SKM-1 treated with dmso at 0.1 percent for 144 hours (cell line): ENCODE measurements at regions not wholly inside any gene's neighbourhood (a gene's known extent, or its start where the extent isn't known, plus 50 kb on each side); places are given as distances from the start of the nearest gene placed in this dataset.
"Not testable (repeated sequence)": the region's sequence is repeated elsewhere in the genome, so short reads cannot be mapped to it uniquely, and the experiment has no call there.

Experiments used
- DNase-seq: peaks from one replicate; lab custom pipeline; 2025; ENCODE audit not compliant: unreplicated experiment; lab: John Stamatoyannopoulos, UW

DNA sequence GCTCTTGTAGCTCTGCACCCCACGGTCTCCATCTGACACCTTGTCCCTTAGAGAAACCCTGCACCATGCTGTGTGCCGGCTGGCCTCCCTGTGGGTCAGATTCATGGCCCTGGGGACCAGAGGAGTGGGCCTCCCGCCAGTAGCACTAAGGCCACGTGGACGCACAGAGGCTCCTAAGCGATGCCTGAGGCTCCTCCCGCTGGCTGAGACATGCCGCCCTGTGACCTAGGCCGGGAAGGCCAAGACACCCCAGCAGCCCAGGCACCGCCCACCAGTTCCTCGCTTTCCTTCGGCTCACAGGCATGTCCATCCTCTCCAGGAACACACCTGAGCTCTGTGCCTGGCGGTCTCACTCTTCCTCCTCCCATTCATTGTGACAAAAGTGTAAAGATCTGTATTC is 311.0 kb downstream of the THBS2 start:
- no peak for DNase-seq

DNA sequence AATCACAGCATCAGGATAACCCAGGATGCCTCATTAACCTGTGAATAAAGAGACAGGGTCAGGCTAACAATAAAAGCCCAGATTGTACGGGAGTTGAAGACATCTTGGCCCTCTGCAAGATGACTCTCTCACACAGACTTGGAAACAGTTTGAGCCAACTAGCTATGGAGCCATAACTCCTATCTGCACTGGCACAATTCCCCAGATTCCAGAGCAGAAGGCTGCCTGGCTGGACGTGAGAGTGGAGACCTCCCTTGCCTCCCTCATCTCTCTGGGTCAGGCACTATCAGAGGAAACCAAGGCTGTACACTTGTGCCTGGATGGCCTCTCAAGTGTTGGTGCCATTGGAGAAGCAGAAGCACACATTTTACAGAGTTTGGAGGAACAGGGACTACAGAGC is 312.6 kb downstream of the THBS2 start:
- no peak for DNase-seq

DNA sequence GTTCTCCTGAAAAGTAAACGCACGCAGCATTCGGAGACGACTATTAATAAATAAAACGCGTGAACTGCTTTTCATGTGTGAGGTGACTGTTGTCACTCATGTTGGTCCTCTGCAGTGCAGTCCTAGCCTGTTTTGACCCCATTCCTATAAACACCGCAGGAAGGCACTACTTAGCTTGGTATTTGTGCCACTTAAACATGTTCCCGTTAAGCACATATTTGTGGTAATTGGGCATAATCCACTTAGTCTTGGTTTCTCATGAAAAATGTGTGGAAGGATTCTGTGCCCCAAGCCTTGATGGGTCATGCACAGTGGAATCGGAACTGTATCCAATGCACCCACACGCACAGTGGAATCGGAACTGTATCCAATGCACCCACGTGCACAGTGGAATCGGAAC is 313.9 kb downstream of the THBS2 start:
- DNase-seq, result no peak

DNA sequence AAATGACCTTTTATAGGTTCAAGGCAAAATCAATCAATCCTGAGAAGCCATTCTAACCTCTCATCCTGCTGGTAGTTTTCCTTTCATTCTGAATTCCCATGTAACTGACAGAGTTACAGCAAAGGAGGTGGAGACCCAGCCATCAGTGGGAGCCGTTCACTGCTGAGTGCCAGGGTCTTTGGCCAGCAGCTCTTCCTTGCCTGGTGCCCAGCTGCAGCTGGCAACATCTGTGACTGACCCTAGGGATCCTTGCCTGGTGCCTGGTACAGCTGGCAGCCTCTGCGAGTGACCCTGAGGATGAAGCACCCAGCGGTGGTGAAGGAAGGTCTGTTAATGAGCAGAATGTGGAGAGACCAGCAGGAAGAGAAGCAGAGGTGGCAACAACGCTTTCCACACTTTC is 314.6 kb downstream of the THBS2 start:
- no peak for DNase-seq

DNA sequence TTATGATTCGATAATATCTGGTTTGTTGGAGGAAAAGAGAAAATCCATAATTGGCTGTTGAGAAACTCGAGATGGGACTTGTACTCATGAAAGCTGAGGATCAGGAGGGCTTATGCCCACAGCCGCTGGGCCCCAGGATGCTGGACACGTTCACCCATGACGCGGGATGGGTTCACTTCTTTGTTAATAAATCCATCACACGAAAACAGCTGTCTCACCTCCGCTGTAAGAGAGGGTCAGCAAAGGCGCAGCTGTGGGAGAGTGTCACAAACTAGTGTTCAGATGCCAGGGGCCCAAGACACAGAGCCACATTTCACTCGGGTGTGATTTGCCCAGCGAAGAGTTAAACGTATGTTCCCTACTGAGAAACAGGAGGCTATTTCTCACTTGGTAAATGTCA is 315.1 kb downstream of the THBS2 start:
- no peak for DNase-seq

DNA sequence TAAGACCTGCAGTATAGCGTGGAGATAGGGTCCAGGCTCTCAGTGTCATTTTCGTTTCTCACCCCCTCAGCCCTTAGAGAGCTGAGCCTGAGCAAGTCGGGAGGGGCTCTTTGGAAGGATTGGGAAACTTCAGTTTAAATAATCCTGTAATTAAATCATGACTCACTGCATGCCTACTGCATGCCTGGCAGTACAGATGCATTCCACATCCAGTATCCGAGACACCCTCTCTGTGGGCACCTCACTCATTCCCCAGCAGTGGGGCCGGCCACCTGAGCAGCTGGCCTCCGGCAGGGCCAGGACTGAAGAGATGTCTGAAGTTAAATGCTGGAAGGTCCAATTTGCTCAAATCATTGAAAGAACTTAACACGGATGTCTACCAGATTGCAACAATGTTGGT is 316.6 kb downstream of the THBS2 start:
- DNase-seq, result no peak

DNA sequence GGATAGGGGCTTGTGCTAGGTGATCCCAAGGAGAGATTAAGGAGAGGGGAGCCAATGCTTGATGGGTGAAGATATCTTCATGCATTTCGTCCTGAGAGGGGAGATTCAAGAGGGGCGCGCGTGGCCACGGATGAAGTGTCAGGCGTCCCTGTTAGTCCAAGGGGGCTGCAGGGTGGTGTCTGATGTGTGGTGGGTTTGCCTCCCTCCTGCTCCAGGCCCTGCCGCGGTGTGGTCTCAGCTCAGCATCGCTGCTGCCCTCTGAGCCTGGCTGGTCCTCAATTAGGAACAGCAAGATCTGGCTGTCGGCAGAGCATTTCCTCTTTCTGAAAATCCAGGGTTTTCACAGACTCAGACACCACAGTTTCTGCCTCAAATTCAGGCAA is 318.0 kb downstream of the THBS2 start:
- no peak for DNase-seq

DNA sequence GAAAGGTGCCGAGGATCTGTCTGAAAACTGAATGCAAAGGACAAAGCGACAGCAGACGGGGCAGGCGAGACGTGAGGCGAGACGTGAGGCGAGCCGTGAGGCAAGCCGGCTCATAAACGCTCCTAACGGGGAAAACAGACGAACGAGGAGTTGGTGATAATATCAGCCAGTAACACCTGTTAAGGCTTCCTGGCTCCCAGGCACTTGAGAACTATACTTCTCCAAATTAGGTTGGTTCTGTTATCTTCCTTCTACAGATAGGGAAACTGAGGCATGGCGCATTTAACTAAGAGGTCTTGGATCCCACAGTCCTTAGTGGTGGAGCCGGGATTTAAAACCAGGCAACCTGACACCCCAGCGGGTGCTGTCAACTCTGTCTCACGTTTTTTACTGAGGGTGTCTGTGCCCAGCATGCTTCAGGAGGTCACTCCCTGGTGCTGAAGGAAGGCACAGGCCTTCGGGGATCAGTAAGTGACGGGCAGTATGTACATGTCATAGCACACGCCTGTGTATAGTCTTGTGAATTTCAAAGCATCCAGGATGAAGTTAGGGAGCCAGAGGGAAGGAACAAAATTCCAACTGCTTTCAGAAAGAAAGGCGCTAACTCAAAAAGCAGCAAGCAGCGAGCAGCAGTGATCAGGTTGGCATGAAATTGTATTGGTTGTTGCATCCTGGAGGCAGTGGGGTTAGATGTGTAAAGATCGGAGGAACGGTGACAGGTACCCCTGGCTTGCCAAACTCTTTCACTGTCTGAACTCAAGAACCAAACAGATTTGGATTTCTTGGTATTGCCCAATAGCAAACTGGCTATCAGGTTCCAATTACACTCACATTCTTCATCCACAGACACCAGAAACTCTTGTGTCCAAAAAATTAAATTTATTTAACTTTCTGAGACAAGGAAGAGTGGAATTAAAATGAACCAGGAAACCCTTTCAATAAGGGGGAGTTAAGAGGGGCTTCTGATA is 318.7 kb downstream of the THBS2 start:
- DNase-seq, result no peak

DNA sequence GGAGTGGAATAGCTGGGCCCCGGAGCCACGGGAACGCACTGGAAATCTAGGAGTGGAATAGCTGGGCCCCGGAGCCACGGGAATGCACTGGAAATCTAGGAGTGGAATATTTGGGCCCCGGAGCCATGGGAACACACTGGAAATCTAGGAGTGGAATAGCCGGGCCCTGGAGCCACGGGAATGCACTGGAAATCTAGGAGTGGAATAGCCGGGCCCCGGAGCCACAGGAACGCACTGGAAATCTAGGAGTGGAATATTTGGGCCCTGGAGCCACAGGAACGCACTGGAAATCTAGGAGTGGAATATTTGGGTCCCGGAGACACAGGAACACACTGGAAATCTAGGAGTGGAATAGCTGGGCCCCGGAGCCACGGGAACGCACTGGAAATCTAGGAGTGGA is 321.5 kb downstream of the THBS2 start:
- DNase-seq, result not testable (repeated sequence)

DNA sequence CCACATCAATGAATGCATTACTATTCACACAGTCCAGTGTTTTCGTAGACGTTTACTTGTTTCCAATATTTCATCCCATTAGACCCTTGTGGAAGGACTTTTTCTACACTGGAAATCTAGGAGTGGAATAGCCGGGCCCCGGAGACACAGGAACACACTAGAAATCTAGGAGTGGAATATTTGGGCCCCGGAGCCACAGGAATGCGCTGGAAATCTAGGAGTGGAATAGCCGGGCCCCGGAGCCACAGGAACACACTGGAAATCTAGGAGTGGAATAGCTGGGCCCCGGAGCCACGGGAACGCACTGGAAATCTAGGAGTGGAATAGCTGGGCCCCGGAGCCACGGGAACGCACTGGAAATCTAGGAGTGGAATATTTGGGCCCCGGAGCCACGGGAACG is 322.6 kb downstream of the THBS2 start:
- not testable (repeated sequence) for DNase-seq

DNA sequence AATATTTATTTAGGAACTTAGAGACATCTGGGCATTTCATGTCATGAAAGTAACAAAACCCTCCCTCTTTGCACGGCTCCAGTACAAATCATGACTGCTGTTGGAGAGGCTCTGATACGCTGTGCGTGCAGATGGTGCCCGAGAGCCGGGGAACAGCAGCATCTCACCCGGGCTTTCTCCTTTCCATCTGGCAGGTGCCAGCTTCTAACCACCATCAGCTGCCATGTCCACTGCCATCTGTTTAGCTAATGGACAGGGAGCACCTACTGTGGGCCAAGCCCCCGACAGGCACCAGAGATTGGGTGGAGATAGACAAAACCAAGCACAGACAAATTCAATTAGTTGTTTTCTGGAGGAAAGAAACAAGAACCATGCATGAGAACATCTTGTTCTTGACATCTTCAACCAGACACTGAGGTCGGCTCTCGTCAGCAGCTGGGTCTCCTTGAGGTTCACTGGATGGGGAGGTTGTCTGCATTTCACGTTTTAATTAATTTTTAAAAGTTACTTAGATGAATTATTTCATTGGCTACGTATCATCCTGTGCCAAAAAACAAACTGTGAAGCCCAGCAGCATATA is 323.7 kb downstream of the THBS2 start:
- no peak for DNase-seq

DNA sequence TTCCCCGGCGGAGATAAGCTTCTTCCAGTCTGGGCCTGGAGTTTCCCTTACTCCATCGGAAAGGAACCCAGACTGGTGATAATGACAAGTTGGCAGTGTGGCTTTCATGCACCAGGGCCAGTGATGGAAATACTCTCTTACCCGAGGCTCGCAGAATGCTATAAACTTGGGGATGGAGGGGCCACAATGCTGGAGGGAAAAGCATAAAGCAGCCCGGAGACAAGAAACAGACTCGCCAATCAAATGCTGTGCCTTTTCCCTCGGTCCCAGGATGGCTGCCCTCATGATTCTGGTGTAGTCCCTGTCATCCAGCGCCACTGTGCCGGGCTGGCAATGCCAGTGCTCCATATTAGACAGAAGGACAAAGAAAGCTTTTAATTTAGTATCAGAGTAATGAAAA is 325.6 kb downstream of the THBS2 start:
- DNase-seq, result no peak

DNA sequence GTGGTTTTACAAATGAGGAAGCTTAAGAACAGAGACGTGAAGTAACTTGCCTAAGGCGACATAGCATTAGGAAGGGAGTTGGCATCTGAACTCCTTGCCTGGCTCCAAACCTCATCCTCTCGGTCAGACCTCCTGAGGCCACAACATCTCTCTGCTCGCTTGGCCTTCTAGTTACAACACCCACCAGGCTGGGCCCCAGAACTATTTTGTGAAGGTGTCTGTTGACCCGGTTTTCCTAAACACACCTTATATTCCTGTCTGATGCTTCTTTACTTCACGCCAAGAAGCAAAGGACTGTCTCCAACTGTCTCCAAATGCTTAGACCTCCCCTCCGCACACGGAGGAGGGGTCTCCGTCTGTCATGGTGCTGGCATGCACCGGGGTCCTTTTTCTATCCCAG is 326.6 kb downstream of the THBS2 start:
- no peak for DNase-seq

DNA sequence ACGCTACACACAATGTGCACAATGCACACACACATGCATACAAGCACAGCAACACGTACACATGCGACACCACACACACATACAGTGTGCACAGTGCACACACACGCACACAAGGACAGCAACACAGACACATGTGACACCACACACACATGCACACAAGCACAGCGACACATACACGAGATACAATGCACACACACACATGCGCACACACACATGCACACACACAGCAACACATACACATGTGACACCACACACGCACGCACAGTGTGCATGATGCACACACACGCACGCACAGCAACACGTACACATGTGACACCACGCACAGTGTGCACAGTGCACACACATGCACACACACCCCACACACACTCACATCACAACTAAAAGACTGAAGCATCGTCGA is 327.3 kb downstream of the THBS2 start:
- DNase-seq, result no peak

DNA sequence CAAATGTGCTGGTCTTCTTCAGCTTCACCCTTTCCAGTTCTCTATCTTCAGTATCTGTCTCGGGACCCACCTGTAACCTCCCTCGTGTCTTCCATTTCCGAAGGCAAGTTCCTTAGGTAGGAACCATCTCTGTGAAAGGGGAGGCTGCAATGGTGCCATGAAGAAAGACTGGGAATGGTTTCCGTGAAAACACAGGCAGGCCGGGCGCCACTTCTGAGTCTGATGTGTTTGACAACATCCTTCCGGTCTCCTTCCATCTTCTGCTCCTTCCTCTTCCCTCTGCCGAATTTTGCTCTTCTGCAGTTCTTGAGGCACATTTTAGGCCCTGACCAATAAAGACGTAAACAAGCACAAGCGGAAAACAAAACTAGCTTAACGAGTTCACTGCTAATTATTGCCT is 328.0 kb downstream of the THBS2 start:
- DNase-seq, result no peak

DNA sequence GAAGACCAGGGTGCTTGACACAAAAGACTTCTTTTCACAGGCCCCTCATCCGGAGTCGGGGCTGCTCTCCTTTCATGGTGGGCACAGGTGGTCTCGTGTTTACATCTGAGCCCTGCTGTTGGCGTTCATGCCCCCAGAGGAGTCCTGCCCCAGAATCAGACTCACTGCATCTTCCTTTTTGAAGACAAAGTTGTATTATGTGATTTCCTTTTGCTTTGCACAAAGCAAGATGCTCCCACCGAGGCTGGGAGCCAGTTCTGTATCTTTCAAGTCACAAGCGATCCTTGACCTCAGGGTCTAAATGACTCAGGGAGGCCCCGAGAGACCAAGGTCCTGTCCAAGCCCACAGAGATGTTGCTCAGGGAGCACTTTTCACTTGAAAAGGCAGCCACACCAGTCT is 330.5 kb downstream of the THBS2 start:
- DNase-seq, result no peak

DNA sequence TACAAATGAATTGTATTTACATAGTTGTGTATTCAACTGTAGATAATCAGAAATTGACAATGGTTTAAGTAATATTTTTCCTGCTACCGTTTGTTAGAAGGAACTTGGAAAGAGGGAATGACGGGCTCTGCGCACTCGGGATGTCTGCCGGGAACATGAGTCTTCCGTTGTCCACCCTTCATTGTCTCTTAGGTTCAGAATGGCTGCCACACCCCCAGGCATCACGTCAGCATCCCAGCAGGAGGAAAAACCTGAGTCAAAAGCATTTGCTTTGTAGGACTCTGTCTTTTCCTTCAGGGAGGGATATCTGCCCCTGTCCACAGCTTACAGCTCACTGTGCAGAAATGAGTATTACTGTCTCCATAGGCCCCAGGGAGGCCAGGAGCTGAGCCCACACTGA is 331.2 kb downstream of the THBS2 start:
- no peak for DNase-seq

DNA sequence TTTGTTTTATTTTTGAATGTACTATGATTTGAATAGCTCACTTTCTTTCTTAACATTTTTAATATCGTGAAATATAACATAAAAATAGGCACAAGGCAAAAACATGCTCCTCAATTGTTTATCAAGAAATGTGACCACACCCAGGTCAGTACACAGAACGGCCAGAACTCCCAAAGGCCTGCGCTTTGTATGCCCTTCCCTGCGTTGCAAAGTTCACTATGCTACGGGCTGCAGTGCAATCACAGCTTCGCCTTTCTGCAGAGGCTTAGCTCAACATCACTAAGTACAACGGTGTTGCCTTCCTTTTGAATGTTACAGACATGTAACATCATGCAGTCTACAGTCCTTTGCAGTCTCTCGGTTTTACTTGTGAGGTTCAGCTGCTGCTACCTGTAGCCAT is 333.4 kb downstream of the THBS2 start:
- DNase-seq, result no peak

DNA sequence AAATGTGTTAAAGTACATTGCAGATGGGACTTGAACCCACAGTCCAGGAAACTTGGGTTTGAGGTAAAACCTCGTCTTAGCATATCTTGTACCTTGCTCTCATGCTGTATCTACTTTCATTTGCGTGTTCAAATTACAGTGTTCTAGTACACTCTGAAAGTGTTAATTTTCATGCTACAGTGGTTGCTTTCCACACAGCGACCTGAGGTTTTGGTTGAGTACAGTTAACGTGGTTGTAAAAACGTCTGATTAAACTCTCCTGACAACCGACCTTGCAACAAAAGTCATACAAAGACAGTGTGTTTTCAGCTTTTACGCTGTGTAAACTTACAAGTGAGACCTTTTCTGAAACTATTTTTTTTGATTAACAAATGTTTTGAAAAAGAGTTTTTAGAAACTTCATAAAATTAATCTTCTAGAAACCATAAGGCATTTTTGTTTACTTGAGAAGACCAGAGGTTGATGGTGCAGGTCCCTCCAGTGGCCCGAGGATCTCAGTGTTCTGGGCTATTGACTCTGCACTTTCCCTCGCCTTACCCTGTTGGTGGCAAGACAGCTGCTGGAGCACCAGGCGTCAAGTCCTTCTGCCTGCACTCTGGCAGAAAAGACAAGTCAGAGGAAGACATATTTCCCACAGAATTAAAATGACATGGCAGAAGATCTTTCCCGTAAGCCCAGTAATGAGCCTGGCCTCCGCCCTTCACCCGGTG is 334.0 kb downstream of the THBS2 start:
- no peak for DNase-seq

DNA sequence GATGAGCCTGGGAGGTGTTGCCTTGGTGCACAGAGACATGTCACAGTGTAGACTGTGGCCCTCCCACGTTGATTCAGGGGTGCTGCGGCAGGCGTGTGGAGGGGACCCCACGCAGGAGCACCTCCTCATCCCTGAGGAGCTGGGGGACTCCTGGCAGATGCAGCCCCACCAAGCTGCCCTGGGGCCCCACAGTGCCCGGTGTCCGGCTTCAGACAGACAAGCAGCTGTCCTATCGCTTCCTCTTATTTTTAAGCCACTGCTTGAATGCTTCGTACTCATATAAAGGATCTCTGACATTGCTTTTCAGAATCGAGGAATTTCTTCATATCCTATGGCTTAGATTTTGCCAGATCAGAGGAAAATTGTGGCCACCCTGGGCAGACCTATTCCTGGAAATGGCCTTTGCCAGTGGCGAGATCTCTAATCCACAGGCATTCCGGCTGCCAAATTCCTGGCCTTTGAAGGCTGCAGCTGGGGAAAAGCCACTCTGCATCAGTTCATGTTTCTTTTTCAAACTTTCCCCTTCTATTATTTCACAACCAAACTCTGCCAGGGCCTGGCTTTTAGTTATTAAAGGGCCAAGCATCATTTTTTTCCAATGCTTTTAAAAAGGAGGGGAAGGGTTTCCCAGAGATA is 337.0 kb downstream of the THBS2 start:
- no peak for DNase-seq

DNA sequence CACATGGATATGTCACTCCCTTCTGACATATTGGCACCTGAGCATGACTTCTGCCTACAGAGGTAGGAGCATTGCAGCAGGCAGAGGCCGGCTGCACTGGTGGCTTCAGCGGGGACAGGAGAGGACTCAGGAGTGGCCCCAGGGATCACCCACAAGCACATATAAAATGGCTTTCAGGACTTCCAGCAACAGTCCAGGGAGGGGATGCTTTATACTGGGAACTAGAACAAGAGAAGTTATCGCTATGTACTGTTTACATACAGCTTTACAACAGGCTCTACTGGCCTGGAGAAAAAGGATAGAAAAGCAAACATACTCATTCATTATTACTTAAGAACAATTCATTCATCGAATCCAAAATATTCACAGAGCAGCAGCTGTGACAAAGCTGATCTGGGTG is 337.8 kb downstream of the THBS2 start:
- DNase-seq, result no peak

DNA sequence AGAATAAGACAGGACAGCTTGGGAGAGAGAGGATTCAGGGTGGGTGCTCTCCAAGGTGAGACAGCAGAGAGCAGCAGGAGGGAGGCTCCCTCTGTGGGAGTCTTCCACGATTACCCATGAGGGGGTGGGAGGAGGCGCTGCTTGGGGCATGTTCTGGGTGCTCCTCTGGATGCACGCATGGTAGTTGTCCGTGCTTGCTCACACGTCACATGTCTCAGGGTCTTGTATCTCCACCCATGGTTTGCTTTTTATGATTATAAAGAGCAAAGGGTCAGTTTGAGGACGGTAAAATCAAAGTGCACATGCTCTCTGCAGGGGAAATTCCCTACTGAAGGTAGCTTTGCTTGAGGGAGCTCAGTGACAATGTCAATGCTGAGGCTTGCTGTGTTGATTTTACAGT is 338.4 kb downstream of the THBS2 start:
- DNase-seq, result no peak
